Glomerular visceral epithelial cell (primary cell): ENCODE measurements at regions not wholly inside any gene's neighbourhood (a gene's known extent, or its start where the extent isn't known, plus 50 kb on each side); places are given as distances from the start of the nearest gene placed in this dataset.
"Not testable (repeated sequence)": the region's sequence is repeated elsewhere in the genome, so short reads cannot be mapped to it uniquely, and the experiment has no call there.

Source experiments
- DNase-seq: peaks from one replicate; pipeline ENCODE4 v3.0.0-alpha.2; 2016; ENCODE audit errors: extremely low spot score

DNA sequence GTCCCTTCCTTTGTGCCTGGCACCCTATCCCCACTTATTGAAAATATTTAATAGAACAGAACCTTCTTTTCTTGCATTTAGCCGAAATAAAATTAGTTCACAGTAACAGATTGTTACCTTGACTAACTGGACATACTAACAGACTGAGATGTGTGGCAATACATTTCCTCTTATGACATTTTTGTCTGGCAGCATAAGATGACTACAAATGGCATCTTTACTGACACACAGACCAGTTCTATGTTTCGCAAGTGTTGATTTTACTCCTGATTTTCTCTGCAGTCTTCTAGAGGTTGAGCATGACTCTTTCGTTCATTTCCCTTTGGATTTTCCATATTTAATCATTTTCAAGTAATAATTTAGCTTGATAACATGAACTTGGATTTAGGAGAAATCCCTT lies 474.6 kb downstream of the CBLN4 start:
- DNase-seq = no peak

DNA sequence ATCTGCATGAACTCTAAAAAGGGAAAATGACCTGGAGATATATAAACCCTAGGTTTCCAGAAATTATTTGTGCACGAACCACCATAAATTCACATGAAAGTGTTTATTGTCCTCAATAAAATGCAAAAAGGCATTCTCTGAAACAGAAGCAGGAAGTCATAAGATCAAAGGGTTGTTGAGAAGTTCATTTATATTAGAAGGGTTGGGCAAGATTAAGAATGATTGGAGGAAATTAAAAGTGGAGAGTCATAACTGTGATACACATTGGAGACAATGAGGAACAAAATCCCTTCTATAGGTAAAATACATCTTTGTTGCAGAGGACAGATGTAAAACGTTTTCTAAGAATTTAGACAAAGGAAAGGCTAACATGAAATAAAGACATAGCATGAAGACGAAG lies 476.8 kb downstream of the CBLN4 start:
- DNase-seq = no peak

DNA sequence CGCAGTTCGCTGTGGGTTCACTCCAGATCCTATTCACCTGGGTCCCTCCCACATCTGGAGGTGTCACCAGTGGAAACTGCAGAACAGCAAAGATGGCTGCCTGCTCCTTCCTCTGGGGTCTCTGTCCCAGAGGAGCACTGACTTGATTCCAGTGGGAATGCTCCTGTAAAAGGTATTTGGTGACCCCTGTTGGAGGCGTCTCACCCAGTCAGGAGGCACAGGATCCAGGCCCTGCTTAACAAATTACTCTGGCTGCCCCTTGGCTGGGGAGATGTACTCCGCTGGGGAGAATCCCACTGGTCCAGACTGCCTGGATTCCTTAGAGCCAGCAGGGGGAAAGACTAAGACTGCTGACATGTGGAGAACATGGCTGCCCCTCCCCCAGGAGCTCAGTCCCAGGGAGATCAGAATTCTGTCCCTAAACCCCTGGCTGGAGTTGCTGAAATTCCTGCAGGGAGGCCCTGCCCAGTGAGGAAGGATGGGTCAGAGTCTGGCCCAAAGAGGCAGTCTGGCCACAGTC lies 483.0 kb downstream of the CBLN4 start:
- DNase-seq = no peak

GRCh38 chr20:55517584-55517983 lies 487.7 kb downstream of the CBLN4 start:
- DNase-seq = not testable (repeated sequence)

DNA sequence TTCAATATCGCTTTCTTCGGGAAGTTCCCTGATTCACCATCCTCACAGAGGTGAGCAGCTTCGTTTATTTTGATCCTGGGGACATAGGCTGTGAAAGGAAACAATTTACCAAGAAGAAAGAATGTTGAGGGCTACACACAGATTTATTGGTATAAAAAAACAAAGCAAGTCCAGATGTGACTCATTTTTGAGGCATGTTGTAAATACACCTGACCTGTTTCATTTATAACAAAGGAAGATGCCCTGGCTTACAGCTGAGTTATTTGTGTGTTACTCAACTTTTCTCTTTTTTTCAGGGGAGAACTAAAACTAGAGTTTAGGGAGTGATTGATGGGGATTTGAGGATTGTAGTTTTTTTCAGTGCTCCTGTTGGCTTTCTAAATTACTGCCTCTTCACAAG lies 489.5 kb downstream of the CBLN4 start:
- DNase-seq = no peak

DNA sequence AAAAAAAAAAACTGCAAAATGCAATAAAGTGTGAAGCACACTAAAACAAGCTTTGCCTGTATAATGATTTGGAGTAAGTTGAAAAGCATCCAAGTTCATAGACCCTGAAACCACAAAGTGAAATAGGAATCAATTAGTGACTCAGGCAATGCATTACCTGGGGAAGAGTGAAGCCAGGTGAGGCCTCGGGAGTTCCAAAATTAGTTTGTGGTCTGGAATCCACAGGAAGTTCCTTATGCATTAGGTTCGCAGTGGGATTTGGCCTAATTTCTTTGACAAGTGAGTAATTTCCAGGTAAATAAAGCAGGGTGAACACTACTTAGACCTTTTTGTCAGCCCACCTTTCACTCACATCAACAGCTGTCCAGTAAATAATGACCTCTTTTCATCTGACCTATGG lies 490.8 kb downstream of the CBLN4 start:
- DNase-seq = no peak

DNA sequence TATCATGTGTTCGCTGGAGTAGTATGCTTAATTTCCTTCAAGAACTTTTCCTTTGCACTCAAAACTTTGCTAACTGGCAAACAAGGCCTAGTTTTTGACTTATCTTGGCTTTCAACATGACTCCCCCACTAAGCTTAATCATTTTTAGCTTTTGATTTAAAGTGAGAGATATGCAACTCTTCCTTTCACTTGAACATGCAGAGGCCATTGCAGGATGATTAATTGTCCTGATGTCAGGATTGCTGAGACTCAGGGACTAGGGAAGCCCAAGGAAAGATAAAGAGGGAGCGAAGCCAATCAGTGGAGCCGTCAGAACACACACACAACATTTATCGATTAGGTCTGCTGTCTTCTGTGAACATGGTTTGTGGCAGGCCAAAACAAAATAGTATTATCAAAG lies 491.4 kb downstream of the CBLN4 start:
- DNase-seq = no peak

GRCh38 chr20:55500130-55500529 lies 505.2 kb downstream of the CBLN4 start:
- DNase-seq = no peak

DNA sequence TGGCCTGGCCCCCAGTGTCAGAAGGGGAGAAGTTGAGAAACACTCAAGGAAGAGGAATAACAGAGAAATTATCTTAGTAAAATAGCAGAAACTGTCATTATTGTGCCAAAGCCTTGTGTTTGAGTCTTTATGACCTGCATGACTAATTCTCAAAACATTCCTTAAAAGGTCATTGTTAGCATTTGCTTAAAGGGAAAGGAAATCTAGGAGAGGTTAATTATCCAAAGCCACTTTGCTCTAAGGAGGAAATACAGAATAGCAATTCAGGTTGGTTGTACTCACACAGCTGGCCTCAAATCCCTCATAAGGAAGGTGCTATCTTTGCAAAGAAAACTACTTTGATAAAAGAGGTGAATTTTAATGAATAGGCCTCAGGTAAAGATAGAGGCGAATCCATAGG lies 516.7 kb downstream of the CBLN4 start:
- no peak for DNase-seq

- DNase-seq = no peak
These were observed 526.4 kb downstream of the CBLN4 start for GRCh38 chr20:55478724-55479450.

DNA sequence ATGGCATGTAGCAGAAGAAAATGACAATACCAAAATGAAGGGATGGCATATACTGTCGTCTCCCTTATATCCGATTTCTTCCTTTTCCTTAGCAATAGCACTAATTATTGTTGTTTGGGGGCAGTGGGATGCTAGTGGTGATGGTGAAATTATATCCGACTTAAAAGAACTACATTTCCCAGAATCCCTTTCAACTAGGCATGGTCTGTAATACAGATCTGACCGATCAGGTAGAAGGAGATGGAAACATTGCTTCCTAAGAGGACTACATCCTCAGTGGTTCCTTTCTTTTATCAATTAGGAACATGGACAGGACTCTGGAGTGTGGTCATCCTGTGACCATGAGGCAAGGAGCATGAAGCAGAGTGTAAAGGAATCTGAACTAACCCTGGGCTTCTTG lies 532.6 kb downstream of the CBLN4 start:
- no peak for DNase-seq

DNA sequence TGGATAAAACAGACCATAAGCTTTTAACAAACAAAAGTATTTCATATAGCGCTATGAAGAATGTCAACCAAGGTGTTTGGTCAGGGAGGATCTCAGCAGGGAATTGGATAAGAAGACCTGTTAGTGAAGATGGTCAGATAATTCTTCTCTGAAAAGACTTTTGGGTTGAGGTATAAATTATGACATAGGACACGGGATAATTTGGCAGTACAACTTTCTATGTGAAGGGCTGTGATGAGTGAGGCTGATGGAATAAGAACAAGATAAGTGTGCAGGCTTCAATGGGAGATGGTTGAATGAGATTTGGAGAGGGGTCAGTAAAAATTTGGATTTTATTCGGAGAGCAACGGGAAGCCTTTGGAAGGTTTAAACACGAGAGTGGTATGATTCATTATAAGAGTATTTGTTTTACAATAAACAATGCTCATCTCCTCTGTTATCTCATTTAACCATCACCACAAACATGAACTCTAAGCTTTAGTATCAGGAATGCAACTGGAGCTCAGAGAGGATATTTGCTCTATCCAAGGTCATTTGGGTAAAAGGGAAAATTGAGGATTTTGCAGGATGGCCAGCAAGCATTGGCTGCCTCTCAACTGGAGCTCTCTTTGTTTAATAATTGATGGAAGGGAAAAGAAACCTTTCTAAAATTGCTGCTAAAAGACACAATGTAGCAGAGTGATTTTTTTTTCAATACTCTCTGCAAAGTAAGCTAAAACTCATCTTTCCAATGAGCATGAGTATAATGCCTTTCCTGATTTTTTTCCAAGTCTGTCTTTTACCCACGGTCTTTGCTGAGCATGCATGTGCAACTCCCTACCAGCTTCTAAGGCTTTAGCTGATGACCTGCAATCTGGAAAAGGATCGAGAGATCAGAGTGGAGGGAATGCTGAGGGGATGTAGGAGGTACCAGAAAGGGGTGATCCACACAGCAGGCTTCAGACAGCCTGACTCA lies 534.0 kb downstream of the CBLN4 start:
- DNase-seq = no peak

DNA sequence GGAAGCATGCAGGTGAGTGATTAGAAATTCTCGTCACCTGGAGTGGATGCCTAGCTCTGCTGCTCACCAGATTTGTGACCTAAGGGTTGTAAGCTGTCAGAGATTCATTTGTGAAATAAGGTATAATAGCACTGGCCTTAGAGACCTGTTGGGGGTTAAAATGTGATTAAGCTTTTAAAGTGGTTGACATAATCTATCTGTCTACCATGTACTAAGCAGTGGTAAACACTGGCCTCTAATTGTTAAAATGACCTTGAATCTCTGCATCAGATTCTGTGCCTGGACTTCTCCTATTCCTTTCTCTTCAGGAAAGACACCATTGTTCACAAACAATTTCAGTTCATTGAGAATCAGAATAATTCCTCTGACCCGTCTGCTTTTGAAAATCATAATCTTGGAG lies 536.2 kb downstream of the CBLN4 start:
- DNase-seq = no peak

GRCh38 chr20:55461519-55461918 lies 543.8 kb downstream of the CBLN4 start:
- no peak for DNase-seq

GRCh38 chr20:55456316-55456940 lies 548.9 kb downstream of the CBLN4 start:
- no peak for DNase-seq

- no peak for DNase-seq
These were observed 556.2 kb downstream of the CBLN4 start for GRCh38 chr20:55449091-55449490.

DNA sequence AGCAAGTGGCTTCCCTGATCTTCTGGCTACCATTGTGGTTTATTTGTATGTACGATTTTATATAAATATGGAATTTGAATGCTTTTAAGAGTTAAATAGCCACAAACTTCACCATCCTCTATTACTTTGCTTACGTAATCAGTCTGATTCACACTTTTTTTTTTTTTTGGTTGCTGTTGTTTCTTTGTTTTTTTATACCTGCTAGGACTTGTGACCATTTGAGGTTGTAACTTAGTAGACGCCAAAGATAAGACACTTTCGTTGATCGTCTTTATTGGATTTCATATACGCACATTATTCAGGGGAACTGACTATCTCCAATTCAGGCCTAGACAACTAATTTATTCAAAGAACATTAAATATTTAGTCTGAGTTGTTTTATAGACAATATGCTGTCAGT lies 559.0 kb downstream of the CBLN4 start:
- no peak for DNase-seq

GRCh38 chr20:55439070-55439469 lies 566.2 kb downstream of the CBLN4 start:
- DNase-seq = no peak

GRCh38 chr20:55437798-55438415 lies 567.4 kb downstream of the CBLN4 start:
- DNase-seq = no peak

DNA sequence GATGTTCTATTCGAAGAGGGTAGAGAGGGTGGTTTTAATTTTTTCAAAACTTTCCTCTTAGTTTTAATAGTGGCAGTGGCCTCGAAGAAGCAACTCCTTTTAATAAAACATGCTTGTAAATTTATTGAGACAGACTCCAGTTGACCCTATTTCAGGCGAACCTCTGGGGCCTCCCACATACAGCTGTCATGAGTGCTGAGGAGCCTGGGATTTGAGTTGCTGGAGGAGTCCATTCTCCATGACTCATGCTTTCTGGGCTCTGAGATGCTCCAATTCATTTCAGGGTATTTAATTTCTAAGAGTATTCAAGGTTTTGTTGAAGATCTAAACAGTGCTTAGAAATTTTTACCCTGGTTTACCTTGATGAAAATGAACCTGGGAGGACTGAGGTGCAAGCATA lies 580.4 kb downstream of the CBLN4 start:
- no peak for DNase-seq

DNA sequence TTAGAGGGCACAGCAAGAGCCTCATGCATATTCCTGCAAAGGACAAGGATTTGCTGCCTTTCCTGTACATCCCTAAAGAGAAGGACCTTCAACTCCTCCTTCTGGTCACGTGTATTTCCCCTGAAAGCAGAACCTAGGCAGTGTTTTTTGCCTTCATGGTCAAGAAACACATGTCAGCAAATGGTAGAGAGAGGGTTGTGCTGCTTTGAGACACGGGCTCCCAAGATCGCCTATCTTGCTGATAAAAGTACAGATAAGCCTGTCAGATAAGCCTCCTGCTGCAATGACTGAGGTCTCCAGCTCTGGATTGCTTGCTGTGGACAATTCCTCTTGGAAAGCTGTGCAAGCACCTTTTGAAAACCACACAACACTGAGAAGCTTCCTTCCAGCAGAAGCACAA lies 580.8 kb downstream of the CBLN4 start:
- no peak for DNase-seq

- no peak for DNase-seq
These were observed 587.5 kb downstream of the CBLN4 start for GRCh38 chr20:55417836-55418235.
